Keratinocyte (primary cell): ENCODE measurements at regions not wholly inside any gene's neighbourhood (a gene's known extent, or its start where the extent isn't known, plus 50 kb on each side); places are given as distances from the start of the nearest gene placed in this dataset.

Source experiments
- DNase-seq: peaks from one replicate; pipeline ENCODE4 v3.0.0-alpha.2; 2011; ENCODE audit warnings: low read depth, missing footprints, low spot score
- FAIRE-seq: peaks from 2 replicates; lab custom pipeline; 2011; peaks lifted over from hg19 to GRCh38; lab: Jason Lieb, UNC
- H2AFZ ChIP-seq: 2 replicates; pipeline ENCODE4 v1.6.0; 2012; ENCODE audit warnings: low read length, control low read depth, inconsistent platforms; ENCODE audit not compliant: control insufficient read depth
- H3K27ac ChIP-seq: 2 replicates; pipeline ENCODE4 v1.5.1; 2011; ENCODE audit warnings: low read length; ENCODE audit not compliant: control insufficient read depth, insufficient read depth
- H3K27me3 ChIP-seq: 3 replicates; pipeline ENCODE4 v1.6.0; 2011; ENCODE audit warnings: low read length; ENCODE audit not compliant: control insufficient read depth, insufficient read depth; ENCODE audit errors: extremely low read depth
- H3K36me3 ChIP-seq, 2 experiments: 2 replicates in 1 of 2; 3 replicates in 1 of 2; pipeline ENCODE4 v1.5.1; 2011; ENCODE audit warnings: low read length in 2 of 2, mild to moderate bottlenecking in 1 of 2; ENCODE audit not compliant: control insufficient read depth in 2 of 2, insufficient read depth in 2 of 2; ENCODE audit errors: extremely low read depth in 1 of 2
- H3K4me1 ChIP-seq: 3 replicates; pipeline ENCODE4 v1.5.1; 2011; ENCODE audit warnings: low read length; ENCODE audit not compliant: control insufficient read depth, insufficient read depth; ENCODE audit errors: extremely low read depth
- H3K4me2 ChIP-seq: 3 replicates; pipeline ENCODE4 v1.6.0; 2011; ENCODE audit warnings: low read depth, low read length; ENCODE audit not compliant: control insufficient read depth, insufficient read depth; ENCODE audit errors: extremely low read depth
- H3K4me3 ChIP-seq, 3 experiments: fragments of 200-600 bp in 1 of 3; sonication (generic) in 1 of 3; 2 replicates in 2 of 3; 3 replicates in 1 of 3; pipeline ENCODE4 v1.5.1; 2011 to 2016; ENCODE audit warnings: low read length in 3 of 3, mild to moderate bottlenecking in 3 of 3, control low read depth in 2 of 3, inconsistent platforms in 1 of 3, low read depth in 1 of 3, mixed read lengths in 1 of 3, mixed run types in 1 of 3, moderate library complexity in 1 of 3; ENCODE audit not compliant: control insufficient read depth in 2 of 3, insufficient read depth in 2 of 3; ENCODE audit errors: extremely low read depth in 1 of 3
- H3K79me2 ChIP-seq: 2 replicates; pipeline ENCODE4 v1.6.0; 2012; ENCODE audit warnings: low read length; ENCODE audit not compliant: control insufficient read depth, insufficient read depth
- H3K9ac ChIP-seq: 3 replicates; pipeline ENCODE4 v1.6.0; 2011; ENCODE audit warnings: low read length; ENCODE audit not compliant: control insufficient read depth, insufficient read depth; ENCODE audit errors: extremely low read depth
- H3K9me1 ChIP-seq: 3 replicates; pipeline ENCODE4 v1.6.0; 2011; ENCODE audit warnings: low read length; ENCODE audit not compliant: control insufficient read depth, insufficient read depth; ENCODE audit errors: extremely low read depth
- H3K9me3 ChIP-seq: 2 replicates; pipeline ENCODE4 v1.5.1; 2012; ENCODE audit warnings: low read depth, low read length; ENCODE audit not compliant: control insufficient read depth
- H4K20me1 ChIP-seq: 3 replicates; pipeline ENCODE4 v1.6.0; 2011; ENCODE audit warnings: low read length; ENCODE audit not compliant: control insufficient read depth, insufficient read depth; ENCODE audit errors: extremely low read depth
- CTCF ChIP-seq, 3 experiments: IDR thresholded peaks in 1 of 3; conservative IDR thresholded peaks in 1 of 3; optimal IDR thresholded peaks in 1 of 3; 2 replicates in 2 of 3; 3 replicates in 1 of 3; pipeline versions ENCODE3 to v1.5.1; 2011; ENCODE audit warnings: low read length in 3 of 3, mild to moderate bottlenecking in 3 of 3, moderate library complexity in 2 of 3, control low read depth in 1 of 3, inconsistent platforms in 1 of 3; ENCODE audit not compliant: insufficient read depth in 2 of 3; ENCODE audit errors: extremely low read depth in 1 of 3
- EZH2 ChIP-seq: IDR thresholded peaks from one replicate; pipeline ENCODE4 v1.6.1; 2012; ENCODE audit warnings: inconsistent platforms, mild to moderate bottlenecking, low read length, moderate library complexity
- dilution Hi-C: fragments of 300-500 bp; cut with MboI; formaldehyde crosslinking; loops from one replicate; pipeline ENCODE4 v1.7.0; 2020; ENCODE audit warnings: low sequenced_read_pairs; ENCODE audit not compliant: extremely low pct_ligation_motif_present

GRCh38 chr2:65638443-65638842, 206.0 kb upstream of the SPRED2 start:
- dilution Hi-C loops: no loop called here
- Histone ChIP-seq H3K9me1 (no peaks in the 10 kb centered on the region), H3K27ac (no peak overlapping the region), H3K27me3 (no peaks in the 10 kb centered on the region), H3K4me1 (peaks cover 3% of the 10 kb centered on the region), H3K9me3 (no peaks in the 10 kb centered on the region), H3K4me2 (no peak overlapping the region), H3K4me3 (no peak overlapping the region), H2AFZ (no peak overlapping the region), H4K20me1 (no peaks in the 10 kb centered on the region), H3K9ac (no peak overlapping the region), H3K36me3 (no peaks in the 10 kb centered on the region), H3K79me2 (no peaks in the 10 kb centered on the region)
- DNase-seq: no peak
- no peak for TF ChIP-seq CTCF (optimal IDR thresholded peaks at IDR 0.05 in 1 of 3, IDR thresholded peaks at IDR 0.05 in 1 of 3, conservative IDR thresholded peaks at IDR 0.05 in 1 of 3; ENCODE audit: extremely low read depth in 1 of 3, insufficient read depth in 2 of 3, low read length in 3 of 3)
- no peak for TF ChIP-seq EZH2
- FAIRE-seq: no peak

- H3K79me2 ChIP-seq: no peaks in the 10 kb centered on the region
- no peak for DNase-seq
- no peaks in the 10 kb centered on the region for H3K9me3 ChIP-seq
- H3K4me2 ChIP-seq: no peak overlapping the region
- no peaks in the 10 kb centered on the region for H4K20me1 ChIP-seq
- FAIRE-seq: no peak
- H3K36me3 ChIP-seq: no peaks in the 10 kb centered on the region
- TF ChIP-seq EZH2 (no peak), CTCF (optimal IDR thresholded peaks at IDR 0.05 in 1 of 3, IDR thresholded peaks at IDR 0.05 in 1 of 3, conservative IDR thresholded peaks at IDR 0.05 in 1 of 3; ENCODE audit: extremely low read depth in 1 of 3, insufficient read depth in 2 of 3, low read length in 3 of 3) (no peak)
- no peaks in the 10 kb centered on the region for H3K9me1 ChIP-seq
- H3K27me3 ChIP-seq: no peaks in the 10 kb centered on the region
- no peak overlapping the region for H3K27ac ChIP-seq
- H3K4me3 ChIP-seq: no peak overlapping the region
- no peak overlapping the region for H3K9ac ChIP-seq
- peaks cover 3% of the 10 kb centered on the region for H3K4me1 ChIP-seq
- dilution Hi-C loops: no loop called here
- no peak overlapping the region for H2AFZ ChIP-seq
Observed at GRCh38 chr2:65636813-65637483, 204.5 kb upstream of the SPRED2 start.
